ENCODE measurements at regions not wholly inside any gene's neighbourhood (a gene's known extent, or its start where the extent isn't known, plus 50 kb on each side); places are given as distances from the start of the nearest gene placed in this dataset.

DNA sequence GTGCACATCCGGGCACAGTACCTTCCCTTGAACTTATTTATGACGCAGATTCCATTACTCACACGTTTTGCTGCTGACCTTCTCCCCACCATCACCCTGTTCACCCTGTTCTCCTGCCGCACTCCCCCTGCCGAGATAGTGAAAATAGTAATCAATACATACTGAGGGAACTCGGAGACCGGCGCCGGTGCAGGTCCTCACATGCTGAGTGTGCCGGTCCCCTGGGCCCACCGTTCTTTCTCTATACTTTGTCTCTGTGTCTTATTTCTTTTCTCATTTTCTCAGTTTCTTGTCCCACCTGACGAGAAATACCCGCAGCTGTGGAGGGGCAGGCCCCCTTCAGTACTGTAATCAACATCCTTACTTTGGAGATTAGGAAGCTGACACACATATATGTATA, 1337.1 kb upstream of the PABPC4L start:
- H3K4me3 Mint-ChIP-seq = no peak overlapping the region
- no peaks in the 10 kb centered on the region for H3K27me3 Mint-ChIP-seq (ENCODE audit: low read depth)
- no peak overlapping the region for H3K27ac Mint-ChIP-seq
- peaks cover 4% of the 10 kb centered on the region for H3K9me3 Mint-ChIP-seq
- TF ChIP-seq, protein P1, sequence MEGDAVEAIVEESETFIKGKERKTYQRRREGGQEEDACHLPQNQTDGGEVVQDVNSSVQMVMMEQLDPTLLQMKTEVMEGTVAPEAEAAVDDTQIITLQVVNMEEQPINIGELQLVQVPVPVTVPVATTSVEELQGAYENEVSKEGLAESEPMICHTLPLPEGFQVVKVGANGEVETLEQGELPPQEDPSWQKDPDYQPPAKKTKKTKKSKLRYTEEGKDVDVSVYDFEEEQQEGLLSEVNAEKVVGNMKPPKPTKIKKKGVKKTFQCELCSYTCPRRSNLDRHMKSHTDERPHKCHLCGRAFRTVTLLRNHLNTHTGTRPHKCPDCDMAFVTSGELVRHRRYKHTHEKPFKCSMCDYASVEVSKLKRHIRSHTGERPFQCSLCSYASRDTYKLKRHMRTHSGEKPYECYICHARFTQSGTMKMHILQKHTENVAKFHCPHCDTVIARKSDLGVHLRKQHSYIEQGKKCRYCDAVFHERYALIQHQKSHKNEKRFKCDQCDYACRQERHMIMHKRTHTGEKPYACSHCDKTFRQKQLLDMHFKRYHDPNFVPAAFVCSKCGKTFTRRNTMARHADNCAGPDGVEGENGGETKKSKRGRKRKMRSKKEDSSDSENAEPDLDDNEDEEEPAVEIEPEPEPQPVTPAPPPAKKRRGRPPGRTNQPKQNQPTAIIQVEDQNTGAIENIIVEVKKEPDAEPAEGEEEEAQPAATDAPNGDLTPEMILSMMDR (IDR thresholded peaks at IDR 0.05; ENCODE audit: unreplicated experiment in 3 of 3) = no peak
- no peaks in the 10 kb centered on the region for H3K36me3 Mint-ChIP-seq (ENCODE audit: low read depth)
- no peaks in the 10 kb centered on the region for H3K4me1 Mint-ChIP-seq

DNA sequence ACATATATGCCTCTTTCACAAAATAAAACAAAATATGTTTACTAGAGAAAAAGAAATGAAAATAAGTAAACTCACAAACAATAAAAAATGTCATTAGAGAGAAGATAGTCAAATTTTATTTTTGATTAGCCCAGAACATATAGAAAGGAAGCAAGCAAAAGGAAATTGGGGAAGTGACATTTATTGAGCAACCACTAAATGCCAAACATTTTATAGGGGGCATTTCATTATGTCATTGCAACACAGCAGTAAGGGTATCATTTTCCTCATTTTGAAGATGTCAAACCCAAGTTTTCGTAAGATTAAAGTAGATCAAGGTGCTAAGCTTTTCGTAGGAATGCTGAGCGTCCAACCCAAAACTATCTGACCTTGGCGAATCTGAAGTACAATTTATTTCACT, 1331.5 kb upstream of the PABPC4L start:
- H3K27me3 Mint-ChIP-seq (ENCODE audit: low read depth) = no peaks in the 10 kb centered on the region
- H3K9me3 Mint-ChIP-seq = no peaks in the 10 kb centered on the region
- TF ChIP-seq, protein P1 (IDR thresholded peaks at IDR 0.05; ENCODE audit: unreplicated experiment in 3 of 3) = no peak
- no peaks in the 10 kb centered on the region for H3K36me3 Mint-ChIP-seq (ENCODE audit: low read depth)
- H3K27ac Mint-ChIP-seq = no peak overlapping the region
- H3K4me1 Mint-ChIP-seq = no peaks in the 10 kb centered on the region
- H3K4me3 Mint-ChIP-seq = no peak overlapping the region

DNA sequence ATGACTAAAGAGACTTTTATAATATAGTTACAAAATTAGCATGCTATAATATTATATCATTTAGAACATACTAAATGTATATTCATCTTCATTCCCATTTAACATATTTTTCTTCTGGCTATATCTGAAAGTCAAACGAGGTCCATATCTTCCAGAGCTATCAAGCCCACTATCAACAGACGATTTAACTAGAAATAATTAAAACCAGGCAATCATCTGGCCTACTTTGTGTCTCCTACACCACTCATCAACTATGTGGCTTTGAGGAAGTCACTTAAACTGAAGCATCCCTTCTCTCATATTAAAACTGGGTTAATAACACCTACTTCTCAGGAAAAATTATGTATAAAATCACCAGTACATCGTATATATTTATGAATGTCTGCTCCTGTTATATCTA, 1330.5 kb upstream of the PABPC4L start:
- Mint-ChIP-seq H3K36me3 (ENCODE audit: low read depth) (no peaks in the 10 kb centered on the region), H3K4me3 (no peak overlapping the region), H3K27ac (no peak overlapping the region), H3K4me1 (no peaks in the 10 kb centered on the region), H3K27me3 (ENCODE audit: low read depth) (no peaks in the 10 kb centered on the region), H3K9me3 (no peaks in the 10 kb centered on the region)
- TF ChIP-seq, protein P1 (IDR thresholded peaks at IDR 0.05; ENCODE audit: unreplicated experiment in 3 of 3) = no peak

DNA sequence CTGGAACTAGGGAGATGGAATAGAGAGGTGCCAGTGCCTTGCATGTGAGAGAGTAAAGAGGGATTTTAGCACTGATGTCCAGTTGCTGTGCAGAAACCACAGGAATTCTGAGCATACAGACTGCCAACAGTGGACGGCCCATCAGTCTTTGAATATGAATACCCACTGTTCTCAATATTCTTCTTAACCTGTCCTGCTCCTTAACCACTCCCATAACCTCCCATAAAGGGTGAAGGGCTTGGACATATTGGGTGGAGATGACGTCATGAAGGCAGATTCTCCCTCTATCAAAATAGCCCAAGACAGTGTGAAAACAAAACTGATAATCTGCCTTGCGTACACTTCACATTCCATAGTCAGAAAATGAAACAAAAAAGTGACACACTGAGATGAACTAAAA, 1313.7 kb upstream of the PABPC4L start:
- H3K36me3 Mint-ChIP-seq (ENCODE audit: low read depth) = no peaks in the 10 kb centered on the region
- no peaks in the 10 kb centered on the region for H3K4me1 Mint-ChIP-seq
- TF ChIP-seq, protein P1 (IDR thresholded peaks at IDR 0.05; ENCODE audit: unreplicated experiment in 3 of 3) = no peak
- H3K27ac Mint-ChIP-seq = no peak overlapping the region
- no peak overlapping the region for H3K4me3 Mint-ChIP-seq
- H3K9me3 Mint-ChIP-seq = no peaks in the 10 kb centered on the region
- no peaks in the 10 kb centered on the region for H3K27me3 Mint-ChIP-seq (ENCODE audit: low read depth)

DNA sequence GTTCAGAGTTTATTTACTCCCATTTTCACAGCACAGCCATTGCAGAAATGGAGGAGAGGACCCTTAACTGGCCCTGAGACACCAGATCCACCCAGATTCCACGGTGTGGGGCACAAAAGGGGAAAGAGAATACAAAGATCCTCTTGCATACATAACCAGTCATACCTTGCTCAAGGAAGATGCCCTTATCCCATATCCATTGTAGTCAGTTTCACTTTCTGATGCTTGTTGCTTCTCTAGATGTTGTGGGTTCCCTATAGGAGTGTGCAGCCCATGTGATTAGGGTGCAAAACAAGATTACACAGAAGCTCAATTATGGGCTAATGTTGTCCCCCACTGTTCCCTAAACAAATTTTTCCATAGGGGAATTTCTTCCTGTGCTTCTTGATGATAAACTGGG, 1309.0 kb upstream of the PABPC4L start:
- no peaks in the 10 kb centered on the region for H3K4me1 Mint-ChIP-seq

More for the DNA sequence above, 1309.0 kb upstream of the PABPC4L start:
- Mint-ChIP-seq H3K4me3 (no peak overlapping the region), H3K36me3 (ENCODE audit: low read depth) (no peaks in the 10 kb centered on the region), H3K27ac (no peak overlapping the region), H3K9me3 (no peaks in the 10 kb centered on the region), H3K27me3 (ENCODE audit: low read depth) (no peaks in the 10 kb centered on the region)
- TF ChIP-seq, protein P1 (IDR thresholded peaks at IDR 0.05; ENCODE audit: unreplicated experiment in 3 of 3) = no peak

All from nephron (organoid).